ENCODE measurements at regions not wholly inside any gene's neighbourhood (a gene's known extent, or its start where the extent isn't known, plus 50 kb on each side); places are given as distances from the start of the nearest gene placed in this dataset.

DNA sequence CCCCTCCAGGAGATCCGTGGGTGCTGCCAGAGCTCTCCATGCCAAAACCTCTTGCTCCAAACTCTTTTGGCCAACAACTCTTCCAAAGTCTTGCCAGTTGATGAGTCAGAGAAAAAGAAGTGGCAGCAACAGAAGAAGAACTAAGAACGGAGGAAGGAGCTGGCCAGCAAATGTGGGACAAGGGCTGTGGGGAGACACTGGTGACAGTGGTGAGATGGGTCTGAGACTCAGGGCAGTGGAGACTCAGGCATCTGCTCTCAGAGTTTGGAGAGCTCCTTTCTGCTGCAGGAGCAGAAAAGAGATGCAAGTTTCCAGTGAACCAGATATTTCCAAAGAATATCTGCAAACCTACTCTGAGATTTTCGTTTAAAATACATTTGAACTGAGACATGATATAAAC, 92.3 kb upstream of the SEMA6A start:
- TF ChIP-seq, protein P1, sequence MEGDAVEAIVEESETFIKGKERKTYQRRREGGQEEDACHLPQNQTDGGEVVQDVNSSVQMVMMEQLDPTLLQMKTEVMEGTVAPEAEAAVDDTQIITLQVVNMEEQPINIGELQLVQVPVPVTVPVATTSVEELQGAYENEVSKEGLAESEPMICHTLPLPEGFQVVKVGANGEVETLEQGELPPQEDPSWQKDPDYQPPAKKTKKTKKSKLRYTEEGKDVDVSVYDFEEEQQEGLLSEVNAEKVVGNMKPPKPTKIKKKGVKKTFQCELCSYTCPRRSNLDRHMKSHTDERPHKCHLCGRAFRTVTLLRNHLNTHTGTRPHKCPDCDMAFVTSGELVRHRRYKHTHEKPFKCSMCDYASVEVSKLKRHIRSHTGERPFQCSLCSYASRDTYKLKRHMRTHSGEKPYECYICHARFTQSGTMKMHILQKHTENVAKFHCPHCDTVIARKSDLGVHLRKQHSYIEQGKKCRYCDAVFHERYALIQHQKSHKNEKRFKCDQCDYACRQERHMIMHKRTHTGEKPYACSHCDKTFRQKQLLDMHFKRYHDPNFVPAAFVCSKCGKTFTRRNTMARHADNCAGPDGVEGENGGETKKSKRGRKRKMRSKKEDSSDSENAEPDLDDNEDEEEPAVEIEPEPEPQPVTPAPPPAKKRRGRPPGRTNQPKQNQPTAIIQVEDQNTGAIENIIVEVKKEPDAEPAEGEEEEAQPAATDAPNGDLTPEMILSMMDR (IDR thresholded peaks at IDR 0.05; ENCODE audit: poor library complexity, severe bottlenecking): no peak
- TF ChIP-seq RAD21 (conservative IDR thresholded peaks at IDR 0.05) (no peak), EP300 (conservative IDR thresholded peaks at IDR 0.05; ENCODE audit: poor library complexity, severe bottlenecking) (no peak), TAF1 (IDR thresholded peaks at IDR 0.05; ENCODE audit: low read depth) (no peak), SMC3 (conservative IDR thresholded peaks at IDR 0.05; ENCODE audit: poor library complexity) (no peak), EZH2 (IDR thresholded peaks at IDR 0.05; ENCODE audit: borderline replicate concordance, insufficient read depth, low read length, poor library complexity, severe bottlenecking) (no peak), POLR2AphosphoS5 (IDR thresholded peaks at IDR 0.05) (no peak), MXI1 (conservative IDR thresholded peaks at IDR 0.05; ENCODE audit: poor library complexity, severe bottlenecking) (no peak)
- TF ChIP-seq, protein P2, sequence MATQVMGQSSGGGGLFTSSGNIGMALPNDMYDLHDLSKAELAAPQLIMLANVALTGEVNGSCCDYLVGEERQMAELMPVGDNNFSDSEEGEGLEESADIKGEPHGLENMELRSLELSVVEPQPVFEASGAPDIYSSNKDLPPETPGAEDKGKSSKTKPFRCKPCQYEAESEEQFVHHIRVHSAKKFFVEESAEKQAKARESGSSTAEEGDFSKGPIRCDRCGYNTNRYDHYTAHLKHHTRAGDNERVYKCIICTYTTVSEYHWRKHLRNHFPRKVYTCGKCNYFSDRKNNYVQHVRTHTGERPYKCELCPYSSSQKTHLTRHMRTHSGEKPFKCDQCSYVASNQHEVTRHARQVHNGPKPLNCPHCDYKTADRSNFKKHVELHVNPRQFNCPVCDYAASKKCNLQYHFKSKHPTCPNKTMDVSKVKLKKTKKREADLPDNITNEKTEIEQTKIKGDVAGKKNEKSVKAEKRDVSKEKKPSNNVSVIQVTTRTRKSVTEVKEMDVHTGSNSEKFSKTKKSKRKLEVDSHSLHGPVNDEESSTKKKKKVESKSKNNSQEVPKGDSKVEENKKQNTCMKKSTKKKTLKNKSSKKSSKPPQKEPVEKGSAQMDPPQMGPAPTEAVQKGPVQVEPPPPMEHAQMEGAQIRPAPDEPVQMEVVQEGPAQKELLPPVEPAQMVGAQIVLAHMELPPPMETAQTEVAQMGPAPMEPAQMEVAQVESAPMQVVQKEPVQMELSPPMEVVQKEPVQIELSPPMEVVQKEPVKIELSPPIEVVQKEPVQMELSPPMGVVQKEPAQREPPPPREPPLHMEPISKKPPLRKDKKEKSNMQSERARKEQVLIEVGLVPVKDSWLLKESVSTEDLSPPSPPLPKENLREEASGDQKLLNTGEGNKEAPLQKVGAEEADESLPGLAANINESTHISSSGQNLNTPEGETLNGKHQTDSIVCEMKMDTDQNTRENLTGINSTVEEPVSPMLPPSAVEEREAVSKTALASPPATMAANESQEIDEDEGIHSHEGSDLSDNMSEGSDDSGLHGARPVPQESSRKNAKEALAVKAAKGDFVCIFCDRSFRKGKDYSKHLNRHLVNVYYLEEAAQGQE (IDR thresholded peaks at IDR 0.05; ENCODE audit: borderline replicate concordance): no peak
